ENCODE measurements at regions not wholly inside any gene's neighbourhood (a gene's known extent, or its start where the extent isn't known, plus 50 kb on each side); places are given as distances from the start of the nearest gene placed in this dataset.

- H3K9ac ChIP-seq (ENCODE audit: control insufficient read depth, insufficient read depth, low read length) = no peak overlapping the region
- in situ Hi-C loops (cut with MboI) (no loop called here), intact Hi-C loops (cut with micrococcal nuclease; ENCODE audit: unreplicated experiment) (no loop called here)
- H4K20me1 ChIP-seq (ENCODE audit: control insufficient read depth, insufficient read depth) = no peaks in the 10 kb centered on the region
- no peak for DNase-seq (ENCODE audit: low read depth, low spot score)
- ChIA-PET SMC1A (ENCODE audit: uncharacterized antibody, unreplicated experiment) (no interaction called here), POLR2A (no interaction called here), RAD21 (ENCODE audit: unreplicated experiment) (no interaction called here), CTCF (no interaction called here)
- TF ChIP-seq IKZF1 (conservative IDR thresholded peaks at IDR 0.05) = no peak
- TF ChIP-seq BACH1 (IDR thresholded peaks at IDR 0.05; ENCODE audit: borderline replicate concordance) = no peak
- no peak for TF ChIP-seq RFX5 (IDR thresholded peaks at IDR 0.05; ENCODE audit: low read depth, low read length)
- TF ChIP-seq PRDM15 (CRISPR knock-in tag; IDR thresholded peaks at IDR 0.05) = no peak
- TF ChIP-seq KLF5 (IDR thresholded peaks at IDR 0.05; ENCODE audit: partially characterized antibody) = no peak
- no peak for TF ChIP-seq BCL11A (IDR thresholded peaks at IDR 0.05; ENCODE audit: low read depth, low read length)
- TF ChIP-seq RB1 (IDR thresholded peaks at IDR 0.05; ENCODE audit: borderline replicate concordance) = no peak
- no peak for TF ChIP-seq GABPA (IDR thresholded peaks at IDR 0.05; ENCODE audit: low read depth)
- TF ChIP-seq E2F4 (IDR thresholded peaks at IDR 0.05; ENCODE audit: low read depth, low read length) = no peak
- TF ChIP-seq PBX3 (IDR thresholded peaks at IDR 0.05; ENCODE audit: insufficient replicate concordance, low read depth, low read length) = no peak
- no peak for TF ChIP-seq NFXL1 (IDR thresholded peaks at IDR 0.05; ENCODE audit: borderline replicate concordance)
- no peaks in the 10 kb centered on the region for H3K9me3 ChIP-seq (replicated peaks; ENCODE audit: control insufficient read depth, insufficient read depth, low read length)
- no peaks in the 10 kb centered on the region for H3K79me2 ChIP-seq (ENCODE audit: control insufficient read depth, insufficient read depth, low read length)
- H3K4me3 ChIP-seq = no peak overlapping the region
- H3K4me1 ChIP-seq (ENCODE audit: control insufficient read depth, insufficient read depth, low read length) = no peaks in the 10 kb centered on the region
- 94% methylated on average over 1 of the region's 1 CpG for WGBS (ENCODE audit: insufficient coverage, insufficient replicate concordance, low lambda C conversion rate, missing lambda C conversion rate)
- H3K27me3 ChIP-seq (replicated peaks in 1 of 2; ENCODE audit: control insufficient read depth in 2 of 2, insufficient read depth in 2 of 2, low read length in 1 of 2) = no peaks in the 10 kb centered on the region
- FAIRE-seq = no peak
- no peak overlapping the region for H3K4me2 ChIP-seq (ENCODE audit: control insufficient read depth, insufficient read depth)
- no TSS peak for BruUV-seq (replicated peaks)
- H2AFZ ChIP-seq (ENCODE audit: control insufficient read depth, low read depth, low read length) = no peak overlapping the region
- H3K27ac ChIP-seq (ENCODE audit: control insufficient read depth, insufficient read depth) = no peak overlapping the region
- no peak for ATAC-seq
- no peaks in the 10 kb centered on the region for H3K36me3 ChIP-seq (ENCODE audit: control insufficient read depth in 2 of 2, insufficient read depth in 2 of 2, low read length in 1 of 2)
Observed at GRCh38 chr5:63553073-63553472, 409.2 kb downstream of the HTR1A start.

Data from GM12878 (cell line).